ENCODE measurements at regions not wholly inside any gene's neighbourhood (a gene's known extent, or its start where the extent isn't known, plus 50 kb on each side); places are given as distances from the start of the nearest gene placed in this dataset.
"Not testable (repeated sequence)": the region's sequence is repeated elsewhere in the genome, so short reads cannot be mapped to it uniquely, and the experiment has no call there.

DNA sequence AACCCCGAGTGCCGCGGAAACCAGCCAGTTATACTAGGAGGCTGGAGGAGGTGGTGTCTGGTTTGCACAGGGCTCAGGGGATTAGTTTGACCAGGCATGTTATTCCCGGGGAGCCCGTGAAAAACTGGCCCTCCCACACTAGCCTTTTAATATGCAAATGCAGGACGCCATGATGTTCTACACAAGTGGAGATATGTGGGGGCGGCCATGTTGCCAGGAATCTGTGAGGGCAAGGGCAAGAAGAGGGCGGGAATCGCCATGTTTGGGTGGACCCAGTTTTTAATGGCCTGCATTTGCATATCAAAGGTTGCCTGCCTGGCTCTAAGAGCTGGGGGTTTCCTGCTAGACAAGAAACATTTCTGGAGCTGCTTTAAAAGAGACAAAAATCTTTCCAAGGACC lies 940.7 kb downstream of the CDH18 start:
- ChIA-PET CTCF (no interaction called here), POLR2A (no interaction called here)
- no peak overlapping the region for H3K27ac Mint-ChIP-seq
- H3K4me3 Mint-ChIP-seq = no peak overlapping the region
- peaks cover 9% of the 10 kb centered on the region for H3K9me3 Mint-ChIP-seq
- no peaks in the 10 kb centered on the region for H3K36me3 Mint-ChIP-seq (ENCODE audit: low read depth)
- H3K27me3 Mint-ChIP-seq = no peaks in the 10 kb centered on the region
- no peak for DNase-seq
- H3K4me1 Mint-ChIP-seq = no peaks in the 10 kb centered on the region

- Mint-ChIP-seq H3K27me3 (no peaks in the 10 kb centered on the region), H3K4me1 (no peaks in the 10 kb centered on the region), H3K9me3 (peaks cover 9% of the 10 kb centered on the region), H3K4me3 (no peak overlapping the region), H3K36me3 (ENCODE audit: low read depth) (no peaks in the 10 kb centered on the region), H3K27ac (no peak overlapping the region)
- no peak for DNase-seq
- CTCF ChIA-PET = no interaction called here
- POLR2A ChIA-PET = no interaction called here
These were observed 939.3 kb downstream of the CDH18 start for GRCh38 chr5:19048726-19049125.

DNA sequence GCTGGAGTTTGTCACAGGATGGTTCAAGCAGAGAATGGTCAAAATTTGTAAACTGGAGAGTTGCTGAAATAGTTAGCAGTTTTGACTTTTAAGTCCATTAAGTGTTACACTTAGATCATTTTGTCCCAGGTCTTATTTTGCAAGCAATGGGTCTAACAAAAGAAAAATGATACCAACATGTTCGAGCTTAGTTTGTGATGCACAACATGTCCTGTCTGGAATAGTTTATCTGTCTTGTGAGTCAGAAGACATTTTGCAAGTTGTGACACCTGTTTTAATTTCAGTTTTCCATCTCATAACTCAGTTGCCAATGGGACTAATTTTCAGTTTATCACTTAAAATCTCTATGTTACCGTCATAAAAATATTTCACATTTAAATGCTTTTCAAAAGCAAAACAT lies 929.8 kb downstream of the CDH18 start:
- no peaks in the 10 kb centered on the region for H3K36me3 Mint-ChIP-seq (ENCODE audit: low read depth)
- CTCF ChIA-PET = no interaction called here
- H3K4me1 Mint-ChIP-seq = no peaks in the 10 kb centered on the region
- DNase-seq = no peak
- H3K9me3 Mint-ChIP-seq = peaks cover 8% of the 10 kb centered on the region
- POLR2A ChIA-PET = no interaction called here
- no peak overlapping the region for H3K4me3 Mint-ChIP-seq
- H3K27ac Mint-ChIP-seq = no peak overlapping the region
- H3K27me3 Mint-ChIP-seq = no peaks in the 10 kb centered on the region

GRCh38 chr5:19064094-19064493 lies 923.9 kb downstream of the CDH18 start:
- H3K9me3 Mint-ChIP-seq = peaks cover 5% of the 10 kb centered on the region
- no peak overlapping the region for H3K4me3 Mint-ChIP-seq
- H3K4me1 Mint-ChIP-seq = no peaks in the 10 kb centered on the region
- ChIA-PET CTCF (no interaction called here), POLR2A (no interaction called here)
- no peaks in the 10 kb centered on the region for H3K36me3 Mint-ChIP-seq (ENCODE audit: low read depth)
- H3K27ac Mint-ChIP-seq = no peak overlapping the region
- DNase-seq = no peak
- no peaks in the 10 kb centered on the region for H3K27me3 Mint-ChIP-seq

DNA sequence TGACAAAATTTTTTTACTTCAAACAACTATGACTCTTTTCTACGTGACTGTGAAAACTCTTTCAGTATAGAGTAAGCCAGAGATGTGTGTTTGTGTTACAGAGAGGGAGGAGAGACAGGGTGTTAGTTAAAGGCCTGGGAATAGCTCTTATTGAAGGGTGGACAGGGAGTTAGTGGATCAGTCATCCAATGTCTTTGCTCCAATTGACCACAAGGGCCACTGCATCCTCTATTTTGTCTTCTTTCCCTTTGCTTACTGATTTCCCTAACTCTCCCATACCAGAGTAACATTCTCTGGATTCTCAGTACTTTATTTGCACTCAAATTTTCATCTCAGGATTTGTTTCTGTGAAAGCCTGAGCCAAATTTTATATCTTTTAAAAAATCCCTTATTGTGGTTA lies 920.3 kb downstream of the CDH18 start:
- no peaks in the 10 kb centered on the region for H3K4me1 Mint-ChIP-seq
- no peaks in the 10 kb centered on the region for H3K27me3 Mint-ChIP-seq

GRCh38 chr5:19098434-19098833 lies 889.6 kb downstream of the CDH18 start:
- DNase-seq = no peak
- Mint-ChIP-seq H3K27me3 (no peaks in the 10 kb centered on the region), H3K4me3 (no peak overlapping the region), H3K4me1 (no peaks in the 10 kb centered on the region), H3K27ac (no peak overlapping the region), H3K36me3 (ENCODE audit: low read depth) (no peaks in the 10 kb centered on the region), H3K9me3 (peaks cover 15% of the 10 kb centered on the region)
- ChIA-PET POLR2A (no interaction called here), CTCF (no interaction called here)

More for the DNA sequence above, 920.3 kb downstream of the CDH18 start:
- no peaks in the 10 kb centered on the region for H3K36me3 Mint-ChIP-seq (ENCODE audit: low read depth)
- ChIA-PET CTCF (no interaction called here), POLR2A (no interaction called here)
- no peak overlapping the region for H3K27ac Mint-ChIP-seq
- H3K4me3 Mint-ChIP-seq = no peak overlapping the region
- H3K9me3 Mint-ChIP-seq = no peaks in the 10 kb centered on the region
- DNase-seq = no peak

DNA sequence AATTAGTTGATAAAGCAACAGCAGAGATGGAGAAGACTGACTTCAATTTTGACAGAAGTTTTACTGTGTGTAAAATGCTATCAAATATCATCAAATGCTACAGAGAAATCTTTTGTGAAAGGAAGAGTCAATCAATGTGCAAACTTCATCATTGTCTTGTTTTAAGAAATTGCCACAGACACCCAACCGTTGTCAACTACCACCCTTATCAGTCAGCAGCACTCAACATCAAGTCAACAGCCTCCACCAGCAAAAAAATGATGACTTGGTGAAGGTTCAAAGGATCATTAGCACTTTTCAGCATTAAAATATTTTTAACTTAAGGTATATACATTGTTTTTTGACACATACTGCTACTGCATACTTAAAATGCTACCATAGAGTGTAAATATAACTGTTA lies 888.8 kb downstream of the CDH18 start:
- Mint-ChIP-seq H3K4me1 (no peaks in the 10 kb centered on the region), H3K9me3 (peaks cover 15% of the 10 kb centered on the region), H3K27ac (no peak overlapping the region), H3K36me3 (ENCODE audit: low read depth) (no peaks in the 10 kb centered on the region), H3K27me3 (no peaks in the 10 kb centered on the region), H3K4me3 (no peak overlapping the region)
- POLR2A ChIA-PET = no interaction called here
- CTCF ChIA-PET = no interaction called here
- no peak for DNase-seq

DNA sequence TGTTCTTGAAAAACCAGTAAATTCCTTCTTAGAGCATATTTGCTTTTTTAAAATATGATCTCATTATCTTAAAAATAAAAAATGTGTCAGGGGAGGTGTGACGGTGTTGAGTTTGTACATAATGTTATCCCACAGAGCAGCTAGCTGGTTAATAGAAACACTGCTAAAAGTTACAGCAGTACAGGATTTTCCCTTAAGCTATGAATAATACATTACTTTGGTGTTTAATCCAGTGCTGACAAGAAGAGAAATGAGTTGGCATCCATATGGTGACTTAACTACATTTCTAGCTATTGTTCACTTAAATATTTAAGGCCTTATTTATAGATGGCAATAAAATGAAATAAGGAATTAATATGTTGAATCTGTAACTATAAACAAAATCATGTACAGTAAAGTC lies 883.1 kb downstream of the CDH18 start:
- H3K9me3 Mint-ChIP-seq = peaks cover 15% of the 10 kb centered on the region
- no peak for DNase-seq
- POLR2A ChIA-PET = no interaction called here
- CTCF ChIA-PET = no interaction called here
- no peaks in the 10 kb centered on the region for H3K36me3 Mint-ChIP-seq (ENCODE audit: low read depth)
- no peaks in the 10 kb centered on the region for H3K27me3 Mint-ChIP-seq
- H3K4me1 Mint-ChIP-seq = no peaks in the 10 kb centered on the region
- H3K4me3 Mint-ChIP-seq = no peak overlapping the region
- H3K27ac Mint-ChIP-seq = no peak overlapping the region

DNA sequence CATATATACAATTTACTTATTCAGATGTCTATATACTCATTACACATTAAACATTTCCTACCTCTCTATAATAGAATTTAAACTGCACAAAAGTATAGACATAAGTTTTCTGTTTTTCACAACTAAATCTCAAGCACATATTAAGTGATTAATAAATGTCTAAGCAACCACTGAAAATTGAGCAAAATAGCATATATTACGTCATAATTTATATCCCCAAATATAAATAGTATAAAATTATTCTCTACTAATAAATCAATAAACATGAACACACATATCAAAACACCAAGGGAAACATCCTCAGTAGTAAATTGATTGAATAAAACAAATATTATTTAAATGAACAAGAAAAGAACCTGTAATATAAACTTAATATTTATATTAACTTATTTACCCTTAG lies 865.1 kb downstream of the CDH18 start:
- no peak overlapping the region for H3K4me3 Mint-ChIP-seq
- no peaks in the 10 kb centered on the region for H3K36me3 Mint-ChIP-seq (ENCODE audit: low read depth)
- H3K27ac Mint-ChIP-seq = no peak overlapping the region
- POLR2A ChIA-PET = no interaction called here
- no peaks in the 10 kb centered on the region for H3K27me3 Mint-ChIP-seq
- CTCF ChIA-PET = no interaction called here
- H3K4me1 Mint-ChIP-seq = no peaks in the 10 kb centered on the region
- no peaks in the 10 kb centered on the region for H3K9me3 Mint-ChIP-seq
- DNase-seq = no peak

DNA sequence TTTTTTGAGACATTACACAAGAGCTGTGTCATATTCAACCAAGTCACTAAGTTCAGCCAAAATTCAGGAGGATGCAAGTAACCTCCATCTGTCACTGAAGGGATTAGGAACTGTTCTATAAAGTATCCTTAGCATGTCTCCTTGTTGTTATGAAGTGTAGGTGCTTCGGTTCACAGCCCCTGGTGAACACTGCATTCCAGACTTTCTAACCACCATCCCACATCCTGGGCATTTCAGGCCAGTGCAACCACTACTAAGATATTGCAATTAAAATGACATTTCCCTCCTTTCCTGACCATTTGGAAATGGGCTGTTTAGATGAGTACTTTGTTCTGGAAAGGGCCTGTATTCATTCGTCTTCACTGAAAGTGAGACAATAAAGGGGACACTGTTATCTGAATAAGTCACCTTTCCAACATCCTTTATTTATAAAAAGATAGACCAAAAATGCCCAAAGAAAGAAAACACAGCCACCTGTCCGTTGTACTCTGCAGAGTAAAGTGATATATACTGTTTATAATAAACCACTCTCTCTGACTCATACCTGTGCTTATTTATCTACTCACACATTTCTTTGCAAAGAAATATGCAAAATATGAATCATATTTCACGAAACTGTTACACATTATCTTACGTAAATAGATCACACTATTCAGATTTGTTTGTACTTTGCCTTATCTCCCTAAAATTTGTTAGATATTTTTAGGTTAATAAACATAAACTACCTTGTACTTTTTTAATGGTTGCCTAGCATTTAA lies 861.9 kb downstream of the CDH18 start:
- POLR2A ChIA-PET = no interaction called here
- Mint-ChIP-seq H3K4me1 (no peaks in the 10 kb centered on the region), H3K9me3 (peaks cover 5% of the 10 kb centered on the region), H3K27me3 (no peaks in the 10 kb centered on the region), H3K36me3 (ENCODE audit: low read depth) (no peaks in the 10 kb centered on the region), H3K4me3 (no peak overlapping the region), H3K27ac (no peak overlapping the region)
- CTCF ChIA-PET = no interaction called here
- no peak for DNase-seq

- POLR2A ChIA-PET = no interaction called here
- no peak overlapping the region for H3K4me3 Mint-ChIP-seq
- no peaks in the 10 kb centered on the region for H3K27me3 Mint-ChIP-seq
- H3K36me3 Mint-ChIP-seq (ENCODE audit: low read depth) = no peaks in the 10 kb centered on the region
- H3K9me3 Mint-ChIP-seq = peaks cover 13% of the 10 kb centered on the region
- H3K4me1 Mint-ChIP-seq = no peaks in the 10 kb centered on the region
- DNase-seq = no peak
- CTCF ChIA-PET = no interaction called here
- H3K27ac Mint-ChIP-seq = no peak overlapping the region
These were observed 847.7 kb downstream of the CDH18 start for GRCh38 chr5:19140276-19140675.

GRCh38 chr5:19141937-19142524 lies 846.0 kb downstream of the CDH18 start:
- DNase-seq; CTCF ChIA-PET; H3K4me1 Mint-ChIP-seq; H3K27ac Mint-ChIP-seq; H3K27me3 Mint-ChIP-seq; POLR2A ChIA-PET; H3K9me3 Mint-ChIP-seq; H3K36me3 Mint-ChIP-seq (ENCODE audit: low read depth); H3K4me3 Mint-ChIP-seq: not testable (repeated sequence)

GRCh38 chr5:19142713-19143414 lies 845.1 kb downstream of the CDH18 start:
- H3K36me3 Mint-ChIP-seq (ENCODE audit: low read depth); H3K4me1 Mint-ChIP-seq; DNase-seq; H3K9me3 Mint-ChIP-seq; H3K27me3 Mint-ChIP-seq; H3K27ac Mint-ChIP-seq; POLR2A ChIA-PET; CTCF ChIA-PET; H3K4me3 Mint-ChIP-seq: not testable (repeated sequence)

- ChIA-PET CTCF (no interaction called here), POLR2A (no interaction called here)
- Mint-ChIP-seq H3K36me3 (ENCODE audit: low read depth) (no peaks in the 10 kb centered on the region), H3K4me3 (no peak overlapping the region), H3K27me3 (no peaks in the 10 kb centered on the region), H3K9me3 (peaks cover 12% of the 10 kb centered on the region), H3K4me1 (no peaks in the 10 kb centered on the region), H3K27ac (no peak overlapping the region)
- DNase-seq = no peak
These were observed 844.1 kb downstream of the CDH18 start for GRCh38 chr5:19143935-19144334.
